ENCODE measurements at regions not wholly inside any gene's neighbourhood (a gene's known extent, or its start where the extent isn't known, plus 50 kb on each side); places are given as distances from the start of the nearest gene placed in this dataset.

DNA sequence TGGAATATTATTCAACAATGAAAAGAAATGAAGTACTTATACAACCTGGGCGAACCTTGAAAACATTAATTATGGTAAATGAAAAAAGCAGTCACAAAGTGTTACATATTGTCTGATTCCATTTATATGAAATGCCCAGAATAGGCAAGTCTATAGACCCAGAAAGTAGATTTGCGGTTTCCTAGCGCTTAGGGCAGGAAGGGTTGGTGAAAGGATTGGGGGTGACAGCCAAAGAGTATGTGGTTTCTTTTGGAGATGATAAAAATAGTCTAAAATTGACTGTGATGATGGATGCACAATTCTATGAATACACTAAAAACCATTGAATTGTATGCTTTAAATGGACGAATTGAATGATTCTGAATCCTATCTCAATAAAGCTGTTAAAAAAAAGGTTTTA is 55.8 kb downstream of the RESF1 start:
- TF ChIP-seq, protein P1, sequence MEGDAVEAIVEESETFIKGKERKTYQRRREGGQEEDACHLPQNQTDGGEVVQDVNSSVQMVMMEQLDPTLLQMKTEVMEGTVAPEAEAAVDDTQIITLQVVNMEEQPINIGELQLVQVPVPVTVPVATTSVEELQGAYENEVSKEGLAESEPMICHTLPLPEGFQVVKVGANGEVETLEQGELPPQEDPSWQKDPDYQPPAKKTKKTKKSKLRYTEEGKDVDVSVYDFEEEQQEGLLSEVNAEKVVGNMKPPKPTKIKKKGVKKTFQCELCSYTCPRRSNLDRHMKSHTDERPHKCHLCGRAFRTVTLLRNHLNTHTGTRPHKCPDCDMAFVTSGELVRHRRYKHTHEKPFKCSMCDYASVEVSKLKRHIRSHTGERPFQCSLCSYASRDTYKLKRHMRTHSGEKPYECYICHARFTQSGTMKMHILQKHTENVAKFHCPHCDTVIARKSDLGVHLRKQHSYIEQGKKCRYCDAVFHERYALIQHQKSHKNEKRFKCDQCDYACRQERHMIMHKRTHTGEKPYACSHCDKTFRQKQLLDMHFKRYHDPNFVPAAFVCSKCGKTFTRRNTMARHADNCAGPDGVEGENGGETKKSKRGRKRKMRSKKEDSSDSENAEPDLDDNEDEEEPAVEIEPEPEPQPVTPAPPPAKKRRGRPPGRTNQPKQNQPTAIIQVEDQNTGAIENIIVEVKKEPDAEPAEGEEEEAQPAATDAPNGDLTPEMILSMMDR (IDR thresholded peaks at IDR 0.05) = no peak
- TF ChIP-seq POLR2AphosphoS5 (IDR thresholded peaks at IDR 0.05) (no peak), POLR2A (IDR thresholded peaks at IDR 0.05) (no peak), EP300 (IDR thresholded peaks at IDR 0.05) (no peak)

Measured in sigmoid colon (tissue), 4 donors.